ENCODE measurements at regions not wholly inside any gene's neighbourhood (a gene's known extent, or its start where the extent isn't known, plus 50 kb on each side); places are given as distances from the start of the nearest gene placed in this dataset.

DNA sequence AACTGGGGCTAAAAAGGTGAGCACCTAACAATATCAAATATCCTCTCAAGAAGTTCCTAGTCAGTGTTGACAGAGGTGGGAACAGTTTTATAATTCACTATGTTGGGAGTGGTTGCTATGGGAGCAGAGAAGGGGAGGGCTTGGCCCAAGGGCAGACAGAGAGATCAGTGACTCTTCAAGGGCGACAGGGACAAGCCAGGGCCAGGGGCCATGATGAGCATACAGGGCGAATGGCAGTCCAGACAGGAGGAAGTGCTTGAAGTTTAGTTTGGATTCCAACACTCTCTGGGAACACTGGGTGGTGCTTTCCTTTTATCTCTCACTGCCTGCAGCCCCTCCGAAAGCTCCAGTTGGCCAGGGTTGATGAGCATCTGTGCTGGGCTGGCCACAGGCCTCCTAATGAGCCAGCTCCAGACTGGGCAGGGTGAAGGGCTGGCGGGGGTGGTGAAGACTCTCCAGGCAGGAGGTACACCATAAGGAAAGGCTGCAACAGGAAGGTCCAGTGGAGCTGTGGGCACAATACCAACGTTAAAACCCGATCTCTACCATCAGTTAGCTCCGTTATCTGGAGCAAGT lies 111.3 kb downstream of the TMEM174 start:
- TF ChIP-seq, protein P1, sequence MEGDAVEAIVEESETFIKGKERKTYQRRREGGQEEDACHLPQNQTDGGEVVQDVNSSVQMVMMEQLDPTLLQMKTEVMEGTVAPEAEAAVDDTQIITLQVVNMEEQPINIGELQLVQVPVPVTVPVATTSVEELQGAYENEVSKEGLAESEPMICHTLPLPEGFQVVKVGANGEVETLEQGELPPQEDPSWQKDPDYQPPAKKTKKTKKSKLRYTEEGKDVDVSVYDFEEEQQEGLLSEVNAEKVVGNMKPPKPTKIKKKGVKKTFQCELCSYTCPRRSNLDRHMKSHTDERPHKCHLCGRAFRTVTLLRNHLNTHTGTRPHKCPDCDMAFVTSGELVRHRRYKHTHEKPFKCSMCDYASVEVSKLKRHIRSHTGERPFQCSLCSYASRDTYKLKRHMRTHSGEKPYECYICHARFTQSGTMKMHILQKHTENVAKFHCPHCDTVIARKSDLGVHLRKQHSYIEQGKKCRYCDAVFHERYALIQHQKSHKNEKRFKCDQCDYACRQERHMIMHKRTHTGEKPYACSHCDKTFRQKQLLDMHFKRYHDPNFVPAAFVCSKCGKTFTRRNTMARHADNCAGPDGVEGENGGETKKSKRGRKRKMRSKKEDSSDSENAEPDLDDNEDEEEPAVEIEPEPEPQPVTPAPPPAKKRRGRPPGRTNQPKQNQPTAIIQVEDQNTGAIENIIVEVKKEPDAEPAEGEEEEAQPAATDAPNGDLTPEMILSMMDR (conservative IDR thresholded peaks at IDR 0.05; ENCODE audit: low read length): no peak
- no peak for DNase-seq (ENCODE audit: low read depth)
- no peak overlapping the region for H3K4me3 ChIP-seq (ENCODE audit: low read length)

DNA sequence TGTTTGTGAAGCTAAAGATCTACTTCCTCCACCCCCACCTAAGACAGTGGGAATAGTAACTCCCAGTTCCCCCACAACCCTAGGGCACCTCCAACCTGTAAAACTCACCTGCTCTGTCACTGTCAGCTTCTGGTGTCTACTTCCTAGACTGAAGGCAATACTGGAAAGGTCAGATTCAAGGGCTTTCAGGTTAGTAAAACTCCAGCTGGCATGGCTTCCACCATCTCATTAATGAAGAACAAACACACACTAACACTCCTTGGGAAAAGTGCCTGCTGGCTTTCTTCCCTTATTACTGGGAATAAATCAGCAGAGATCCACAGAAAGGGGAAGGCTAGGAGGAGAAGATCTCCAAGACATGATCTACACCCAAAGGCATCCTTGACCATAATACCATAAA lies 109.9 kb downstream of the TMEM174 start:
- no peak overlapping the region for H3K4me3 ChIP-seq (ENCODE audit: low read length)
- no peak for DNase-seq (ENCODE audit: low read depth)
- TF ChIP-seq, protein P1 (conservative IDR thresholded peaks at IDR 0.05; ENCODE audit: low read length): no peak

DNA sequence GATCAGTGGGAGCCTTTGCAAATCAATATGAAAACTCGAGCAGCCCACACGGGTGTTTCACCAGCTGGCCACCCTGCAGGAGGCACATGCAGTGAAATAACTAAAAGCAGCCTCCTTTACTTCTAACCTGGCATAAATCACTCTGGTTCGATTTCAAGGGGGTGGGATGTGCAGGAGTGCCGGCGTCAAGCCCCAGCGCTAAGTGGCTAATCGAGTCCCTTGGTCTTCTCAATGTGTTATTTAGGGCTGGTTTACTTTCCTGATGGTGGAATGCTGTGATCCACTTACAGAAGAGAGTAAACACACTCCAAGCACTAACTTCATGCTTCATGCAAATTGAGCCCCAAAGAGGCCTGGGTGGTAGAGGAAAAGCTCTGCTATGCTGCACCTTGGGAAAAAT lies 109.4 kb downstream of the TMEM174 start:
- no peak overlapping the region for H3K4me3 ChIP-seq (ENCODE audit: low read length)
- TF ChIP-seq, protein P1 (conservative IDR thresholded peaks at IDR 0.05; ENCODE audit: low read length): no peak
- DNase-seq (ENCODE audit: low read depth): no peak

DNA sequence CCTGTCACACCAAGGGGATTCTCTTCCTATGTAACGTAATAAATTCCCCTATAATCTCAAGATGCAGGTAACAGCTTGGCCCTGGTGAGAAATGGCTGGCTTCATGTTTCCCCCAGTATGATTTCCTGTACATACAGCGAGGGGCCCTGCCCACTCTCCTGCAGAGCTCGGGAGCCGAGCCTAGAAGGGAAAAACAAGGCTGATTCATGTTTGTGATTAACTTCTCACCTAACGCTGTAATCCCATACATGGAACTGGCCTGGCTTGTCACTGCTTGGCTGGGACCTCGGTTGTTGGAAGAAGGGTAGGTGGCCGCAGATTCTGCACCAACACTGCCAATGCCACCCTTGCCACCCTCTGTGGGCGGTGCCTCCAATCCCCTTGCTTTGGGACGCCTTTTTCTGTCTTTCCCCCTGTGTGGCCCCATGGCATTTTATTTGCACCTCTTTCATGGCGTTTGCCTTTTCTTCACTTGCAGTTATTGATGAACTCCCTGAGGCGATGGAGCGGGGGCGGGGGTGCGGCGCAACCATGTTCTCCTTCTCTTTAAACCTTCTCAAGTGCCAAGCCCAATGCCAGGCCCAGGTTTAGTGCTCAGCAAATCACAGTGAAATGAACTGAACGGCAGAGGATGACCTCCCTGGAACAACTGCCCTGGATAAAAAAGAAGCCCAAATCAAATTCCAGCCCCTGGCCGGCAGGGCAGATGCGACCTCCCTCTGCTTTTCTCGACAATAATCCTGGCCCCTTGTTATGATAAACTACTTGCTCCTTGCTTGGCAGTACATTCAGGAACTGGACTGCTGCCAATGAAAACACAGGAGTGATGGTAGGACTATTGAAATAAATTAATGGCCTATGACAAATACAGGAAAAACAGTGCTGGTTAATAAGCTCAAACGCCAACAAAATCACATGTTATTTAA lies 108.1 kb downstream of the TMEM174 start:
- TF ChIP-seq, protein P1 (conservative IDR thresholded peaks at IDR 0.05; ENCODE audit: low read length): no peak
- H3K4me3 ChIP-seq (ENCODE audit: low read length): no peak overlapping the region
- peak; percentile 46 for DNase-seq (ENCODE audit: low read depth)

DNA sequence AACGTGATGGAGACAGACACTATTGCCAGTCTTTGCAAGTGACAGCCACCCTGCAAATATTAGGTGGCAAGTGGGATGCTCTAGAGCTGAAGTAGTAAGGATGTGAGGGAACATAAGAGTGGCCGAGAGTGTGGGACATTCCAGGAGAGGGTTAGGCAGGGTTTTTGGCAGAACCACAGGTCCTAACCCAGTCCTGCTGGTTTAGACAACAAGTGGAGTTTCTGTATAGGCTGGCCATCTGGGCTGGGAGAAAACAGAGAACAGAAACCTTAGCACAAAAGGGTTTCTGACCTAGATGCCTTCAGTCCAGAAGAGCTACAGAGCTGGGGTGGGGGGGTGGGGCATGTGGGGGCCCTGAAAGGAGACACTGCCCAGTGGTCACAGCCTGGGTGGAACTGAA lies 107.4 kb downstream of the TMEM174 start:
- TF ChIP-seq, protein P1 (conservative IDR thresholded peaks at IDR 0.05; ENCODE audit: low read length): no peak
- no peak overlapping the region for H3K4me3 ChIP-seq (ENCODE audit: low read length)
- DNase-seq (ENCODE audit: low read depth): no peak

DNA sequence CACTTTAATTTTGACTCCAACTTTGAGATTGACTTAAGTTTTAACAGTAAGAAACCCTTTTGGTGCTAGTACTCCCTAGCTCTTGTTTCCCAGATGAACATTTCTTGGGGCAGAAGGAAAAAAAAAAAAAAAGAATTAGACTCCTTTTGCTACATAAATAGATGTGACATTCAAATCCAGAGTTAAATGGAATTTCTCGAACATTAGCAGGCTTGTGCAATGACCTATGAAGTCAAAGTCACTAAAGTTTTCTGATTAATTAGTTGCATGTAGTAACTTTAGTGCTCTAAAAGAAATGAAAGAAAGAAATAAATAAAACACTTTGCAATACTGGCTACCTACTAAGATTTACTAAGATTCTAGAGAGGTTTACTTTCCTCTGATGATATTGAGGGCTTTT lies 106.8 kb downstream of the TMEM174 start:
- H3K4me3 ChIP-seq (ENCODE audit: low read length): no peak overlapping the region
- TF ChIP-seq, protein P1 (conservative IDR thresholded peaks at IDR 0.05; ENCODE audit: low read length): no peak
- no peak for DNase-seq (ENCODE audit: low read depth)

DNA sequence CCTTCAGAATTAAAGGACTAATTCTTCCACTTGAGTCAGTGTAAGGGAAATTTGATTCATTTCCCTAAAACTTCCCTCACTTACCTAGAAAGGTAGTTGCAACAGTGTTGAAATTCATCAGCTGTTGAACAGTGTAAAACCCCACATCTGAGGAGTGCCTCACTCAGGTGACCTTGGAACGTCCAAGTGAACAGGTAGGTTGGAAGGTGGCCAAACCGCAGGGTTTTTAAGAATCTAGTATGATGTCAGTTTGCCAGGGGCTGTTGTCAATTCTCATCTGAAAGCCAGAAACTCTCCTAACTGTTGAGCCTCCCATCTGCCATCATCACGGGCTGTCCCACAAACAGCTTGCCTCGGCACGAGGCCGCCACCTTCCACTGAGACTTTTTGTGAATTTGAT lies 105.7 kb downstream of the TMEM174 start:
- no peak for DNase-seq (ENCODE audit: low read depth)
- H3K4me3 ChIP-seq (ENCODE audit: low read length): no peak overlapping the region
- TF ChIP-seq, protein P1 (conservative IDR thresholded peaks at IDR 0.05; ENCODE audit: low read length): no peak
